ENCODE measurements at regions not wholly inside any gene's neighbourhood (a gene's known extent, or its start where the extent isn't known, plus 50 kb on each side); places are given as distances from the start of the nearest gene placed in this dataset.
A peak's percentile ranks its signal among the peaks of the same experiment; 100 is the strongest.
"Not testable (repeated sequence)": the region's sequence is repeated elsewhere in the genome, so short reads cannot be mapped to it uniquely, and the experiment has no call there.

DNA sequence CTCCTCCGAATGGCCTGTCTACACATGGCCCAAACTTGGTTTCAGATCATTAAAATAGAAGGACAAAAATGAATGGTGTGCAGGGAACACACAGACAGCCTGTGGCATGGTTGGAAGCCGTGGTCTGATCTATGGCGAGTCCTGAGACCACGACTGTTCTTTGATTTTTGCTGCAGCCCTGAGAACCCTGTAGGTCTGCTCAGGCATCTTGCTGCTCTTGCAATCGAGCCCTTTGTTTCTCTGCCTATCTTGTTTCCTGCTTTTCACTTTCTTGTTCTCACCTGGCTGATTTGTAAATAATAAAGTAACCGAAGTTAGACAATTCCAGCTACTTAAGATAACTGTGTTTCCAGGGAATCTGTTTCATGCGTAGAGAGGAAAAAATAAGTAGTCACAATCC, 54.1 kb upstream of the NBPF9 start:
- DNase-seq = not testable (repeated sequence)

DNA sequence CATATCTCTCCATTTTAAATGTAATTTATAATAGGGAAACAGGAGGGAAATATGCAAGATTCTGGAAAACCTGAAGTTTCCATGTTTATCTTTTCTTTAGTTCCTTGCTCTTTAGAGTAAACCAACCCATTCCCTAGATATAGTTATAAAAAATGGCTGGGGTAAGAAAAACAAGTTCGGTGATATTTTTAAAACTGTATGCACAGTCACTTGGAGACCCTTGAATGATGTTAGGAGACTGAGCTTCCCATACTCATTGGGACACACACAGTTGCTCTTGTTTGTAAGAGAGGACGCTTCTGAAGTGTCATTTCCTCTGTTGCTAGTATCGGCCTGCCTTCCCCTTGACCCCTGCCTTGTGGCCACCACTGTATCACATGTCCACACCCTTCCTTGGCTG, 55.0 kb upstream of the NBPF9 start:
- DNase-seq = not testable (repeated sequence)

DNA sequence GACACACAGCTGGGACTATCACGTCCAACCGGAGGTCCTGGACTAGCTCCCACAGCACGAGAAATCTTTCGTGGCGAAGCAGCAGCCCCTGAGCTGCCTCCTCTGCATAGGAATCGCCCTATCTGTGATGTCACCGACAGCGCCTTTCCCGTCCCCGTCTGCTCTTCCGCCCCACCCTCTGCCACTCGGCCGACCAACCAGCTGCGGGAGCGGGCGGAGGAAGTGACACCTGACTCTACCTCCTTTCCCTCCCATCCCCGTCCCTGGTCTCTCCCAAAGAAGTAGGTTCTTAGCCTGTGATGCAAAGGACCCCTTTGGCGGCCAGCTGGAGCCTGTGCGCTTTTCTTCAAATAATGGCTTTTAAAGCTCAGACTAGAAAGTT, 59.7 kb upstream of the NBPF9 start:
- DNase-seq = not testable (repeated sequence)

DNA sequence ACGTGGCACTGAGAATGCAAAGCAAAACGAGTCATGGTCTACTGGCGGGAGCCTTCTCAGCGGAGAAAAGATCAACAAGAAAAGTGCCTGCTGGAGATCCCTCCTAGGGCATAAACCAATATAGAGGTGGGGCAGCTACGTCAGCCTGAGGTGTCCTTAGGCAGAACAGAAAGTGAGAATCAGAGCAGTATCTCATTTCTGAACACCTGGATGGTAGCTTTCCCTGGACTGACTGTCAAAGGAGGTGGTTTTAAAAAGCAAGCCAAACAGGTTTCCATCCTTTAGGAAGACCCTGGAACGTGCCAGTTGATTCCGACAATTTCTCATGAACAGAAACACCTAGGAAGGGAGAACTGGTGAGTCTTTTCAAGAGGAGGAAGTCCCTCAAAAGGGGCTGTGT, 71.4 kb upstream of the NBPF9 start:
- DNase-seq = not testable (repeated sequence)

DNA sequence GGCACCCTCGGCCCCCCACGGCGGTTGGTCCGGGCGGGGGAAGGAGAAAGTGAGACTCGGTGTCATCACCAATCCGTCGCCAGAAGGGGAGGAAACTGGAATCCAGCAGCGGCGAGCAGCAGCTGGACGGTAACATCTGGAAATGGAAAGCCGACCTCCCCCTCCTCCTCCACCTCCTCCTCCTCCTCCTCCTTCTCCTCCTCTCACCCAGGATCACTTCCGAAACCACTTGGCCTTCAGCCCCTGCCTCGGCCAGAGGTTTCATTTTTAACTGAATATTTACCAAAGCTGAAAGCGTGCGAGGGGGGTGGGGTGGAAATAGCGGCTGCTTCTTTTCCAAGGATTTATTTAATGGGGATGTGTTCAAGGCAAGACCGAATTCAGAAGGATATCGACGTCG, 72.5 kb upstream of the NBPF9 start:
- DNase-seq = not testable (repeated sequence)

DNA sequence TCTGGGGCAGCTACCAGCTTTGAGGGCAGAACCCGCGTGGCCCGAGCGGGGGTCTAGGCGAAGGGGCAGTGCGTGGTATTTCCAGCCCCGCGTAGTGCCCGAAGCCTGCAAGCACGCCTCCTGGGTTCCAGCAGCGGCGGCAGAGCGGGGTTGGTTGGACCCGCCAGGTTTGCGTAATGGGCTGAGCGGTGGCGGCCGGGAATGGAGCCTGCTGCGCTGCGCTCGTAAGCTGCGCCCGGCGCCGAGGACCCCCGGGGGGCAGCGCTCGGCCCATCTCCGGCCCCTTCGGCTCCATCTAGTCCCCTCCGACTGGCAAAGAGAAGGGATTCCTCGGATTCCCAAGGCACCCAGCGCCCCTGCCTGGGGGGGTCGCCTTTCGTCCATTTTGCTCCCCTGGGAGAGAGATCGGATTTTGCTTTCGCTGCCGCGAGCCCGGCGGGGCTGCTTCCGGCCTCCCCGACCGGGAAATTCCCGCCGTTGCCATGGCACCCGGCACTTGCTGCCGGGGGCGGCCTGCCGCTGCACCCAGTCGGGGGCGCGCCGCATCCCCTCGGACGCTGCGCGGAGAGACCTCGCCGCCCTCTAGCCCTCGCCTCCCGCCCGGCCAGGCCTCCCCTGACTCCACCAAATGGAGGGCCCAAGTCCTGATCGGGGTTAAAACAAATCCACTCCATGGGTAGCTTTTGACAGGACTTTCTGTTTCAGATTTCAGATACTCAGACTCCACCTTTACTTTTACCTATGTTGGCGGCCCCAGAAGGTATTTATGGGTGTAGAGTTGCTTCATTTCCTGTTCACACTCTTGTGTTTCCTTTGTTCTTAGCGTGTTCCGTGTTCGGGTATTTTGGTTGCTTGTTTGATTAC, 73.3 kb upstream of the NBPF9 start:
- peak; percentile 46 for DNase-seq

DNA sequence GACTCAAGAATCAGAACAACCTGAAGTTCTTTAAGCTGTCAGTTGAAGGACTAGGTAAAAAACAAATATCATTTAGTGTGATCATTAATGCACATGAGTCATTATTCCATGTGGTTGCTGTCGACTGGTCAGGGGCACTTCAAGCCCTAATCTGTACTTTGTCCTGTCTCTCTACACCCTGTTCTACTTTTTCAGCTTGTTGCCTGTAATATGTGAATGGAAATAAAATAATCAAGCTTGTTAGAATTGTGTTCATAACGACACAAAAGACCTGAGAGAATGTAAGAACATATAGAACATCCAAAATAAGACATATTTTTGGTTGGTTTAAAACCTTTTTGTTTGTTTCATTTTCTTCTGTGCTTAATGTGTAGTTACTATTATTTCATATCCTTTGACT, 87.4 kb upstream of the NBPF9 start:
- DNase-seq = not testable (repeated sequence)

- not testable (repeated sequence) for DNase-seq
Observed at GRCh38 chr1:149196651-149197050, 93.3 kb upstream of the NBPF9 start.

DNA sequence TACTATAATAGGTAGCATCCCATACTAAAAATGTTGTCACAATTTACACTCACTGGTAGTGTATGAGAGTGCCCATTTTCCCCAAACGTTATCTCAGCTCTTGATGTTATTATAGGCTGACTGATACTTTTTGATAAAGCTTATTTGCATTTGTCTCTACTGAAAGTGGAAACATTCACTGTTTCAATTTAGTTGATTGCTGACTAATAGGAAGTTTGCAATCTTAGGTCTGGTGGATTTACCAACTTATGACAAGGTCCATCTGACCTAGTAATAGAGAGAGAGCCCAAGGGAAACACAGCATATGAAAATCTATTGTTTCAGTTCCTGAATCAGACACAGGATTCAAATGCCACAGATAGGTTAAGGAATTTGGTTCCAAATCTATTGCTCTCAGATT, 97.2 kb upstream of the NBPF9 start:
- peak; percentile 25 for DNase-seq

- not testable (repeated sequence) for DNase-seq
Observed at GRCh38 chr1:149202283-149202682, 98.9 kb upstream of the NBPF9 start.

- not testable (repeated sequence) for DNase-seq
Observed at GRCh38 chr1:149204396-149204795, 101.0 kb upstream of the NBPF9 start.

DNA sequence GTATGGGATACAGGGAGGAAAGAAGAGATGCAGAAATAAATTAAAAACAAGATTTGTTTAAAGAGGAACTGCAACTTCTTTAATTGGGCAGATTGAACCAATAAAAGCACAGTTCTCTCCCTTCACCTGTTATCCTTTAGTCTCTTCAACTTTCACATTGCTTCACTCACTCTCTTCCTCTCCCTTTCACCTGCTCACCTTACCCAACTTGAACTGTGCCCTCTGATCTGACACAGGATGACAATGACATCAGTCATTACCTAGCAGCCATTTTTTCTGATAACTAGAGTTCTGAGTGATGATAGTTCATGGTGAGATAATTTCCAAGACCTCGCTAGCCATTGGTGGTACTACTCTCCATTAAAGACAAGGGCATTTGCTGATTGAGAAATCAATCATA, 105.5 kb upstream of the NBPF9 start:
- DNase-seq = not testable (repeated sequence)

DNA sequence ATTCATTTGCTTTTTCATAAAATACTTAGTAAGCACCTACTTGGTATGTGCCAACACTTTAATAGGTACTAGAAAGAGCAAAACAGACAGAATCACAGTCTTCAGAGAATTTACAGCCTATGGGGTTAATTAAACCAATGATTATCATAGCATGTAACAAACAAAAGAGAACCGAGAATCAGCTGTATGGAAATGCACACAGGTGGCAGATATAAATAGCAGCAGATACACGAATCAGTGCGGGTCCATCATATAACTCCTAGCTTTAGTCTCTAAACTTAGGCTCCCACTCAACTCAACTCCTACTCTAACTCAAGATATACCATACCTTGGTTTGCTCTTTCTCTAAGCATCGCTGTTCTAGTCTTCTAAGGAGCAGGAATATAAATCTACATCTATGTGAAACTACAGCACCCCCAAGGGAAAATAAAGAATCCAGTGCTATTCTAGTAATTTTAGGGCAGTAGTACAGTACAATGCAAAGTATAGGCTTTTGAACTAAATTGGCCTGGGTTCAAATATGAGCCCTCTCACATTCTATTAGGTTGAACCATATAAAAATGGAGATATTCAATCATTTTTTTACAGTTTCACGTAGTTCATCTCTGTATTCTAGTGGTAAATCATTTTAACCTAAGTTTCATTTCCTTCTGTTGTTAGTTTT, 108.5 kb upstream of the NBPF9 start:
- DNase-seq = not testable (repeated sequence)

DNA sequence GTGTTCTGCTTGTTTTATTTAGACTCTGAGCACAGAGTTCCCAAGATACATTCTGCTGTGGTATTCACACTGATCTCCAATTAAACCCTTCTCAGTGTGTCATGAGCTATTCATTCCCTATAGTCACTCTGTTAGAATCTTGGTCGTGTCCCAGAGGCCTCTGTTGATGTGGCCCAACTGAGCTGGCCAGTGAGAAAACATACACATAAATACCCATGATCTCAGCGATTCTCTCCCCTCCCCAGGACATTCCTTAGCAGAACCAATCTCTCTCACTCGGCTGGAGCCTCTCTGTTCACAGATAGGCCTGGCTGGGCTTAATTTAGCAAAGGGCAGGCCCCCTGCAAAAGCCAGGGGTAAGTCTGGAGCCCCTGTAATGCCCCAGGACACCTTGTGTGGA, 109.6 kb upstream of the NBPF9 start:
- not testable (repeated sequence) for DNase-seq

DNA sequence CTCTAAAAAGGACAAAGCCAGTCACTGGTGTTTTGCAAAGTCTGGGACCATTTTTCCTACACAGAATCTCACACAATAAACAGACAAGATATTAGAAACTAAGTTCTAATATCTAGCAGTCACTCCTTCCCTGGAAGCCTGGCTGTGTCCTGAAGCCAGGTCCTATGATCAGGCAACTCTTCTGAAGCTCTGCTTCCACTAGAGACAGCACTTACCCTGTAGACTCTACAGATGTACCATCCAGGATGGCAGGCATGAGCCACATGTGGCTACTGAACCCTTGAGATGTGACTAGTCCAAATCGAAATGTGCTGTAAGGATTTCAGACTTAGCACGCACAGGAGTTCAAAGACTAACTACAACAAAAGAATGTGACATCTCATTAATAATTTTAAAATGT, 110.3 kb upstream of the NBPF9 start:
- DNase-seq = not testable (repeated sequence)

GRCh38 chr1:149218080-149218988, 115.0 kb upstream of the NBPF9 start:
- DNase-seq = not testable (repeated sequence)

DNA sequence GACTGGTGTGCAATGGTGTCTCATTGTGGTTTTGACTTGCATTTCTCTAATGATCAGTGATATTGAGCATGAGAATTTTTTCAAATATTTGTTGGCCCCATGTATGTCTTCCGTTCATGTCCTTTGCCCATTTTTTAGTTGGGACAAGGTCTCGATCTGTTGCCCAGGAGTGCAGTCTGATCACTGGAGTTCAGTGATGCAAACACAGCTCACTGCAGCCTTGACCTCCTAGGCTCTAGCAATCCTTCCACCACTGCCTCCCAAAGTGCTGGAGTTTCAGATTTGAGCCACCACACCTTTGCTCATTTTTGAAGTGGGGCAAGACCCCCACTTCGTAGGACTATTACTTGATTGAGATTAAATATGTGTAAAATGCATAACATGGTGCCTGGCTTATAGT, 116.2 kb upstream of the NBPF9 start:
- DNase-seq = not testable (repeated sequence)

DNA sequence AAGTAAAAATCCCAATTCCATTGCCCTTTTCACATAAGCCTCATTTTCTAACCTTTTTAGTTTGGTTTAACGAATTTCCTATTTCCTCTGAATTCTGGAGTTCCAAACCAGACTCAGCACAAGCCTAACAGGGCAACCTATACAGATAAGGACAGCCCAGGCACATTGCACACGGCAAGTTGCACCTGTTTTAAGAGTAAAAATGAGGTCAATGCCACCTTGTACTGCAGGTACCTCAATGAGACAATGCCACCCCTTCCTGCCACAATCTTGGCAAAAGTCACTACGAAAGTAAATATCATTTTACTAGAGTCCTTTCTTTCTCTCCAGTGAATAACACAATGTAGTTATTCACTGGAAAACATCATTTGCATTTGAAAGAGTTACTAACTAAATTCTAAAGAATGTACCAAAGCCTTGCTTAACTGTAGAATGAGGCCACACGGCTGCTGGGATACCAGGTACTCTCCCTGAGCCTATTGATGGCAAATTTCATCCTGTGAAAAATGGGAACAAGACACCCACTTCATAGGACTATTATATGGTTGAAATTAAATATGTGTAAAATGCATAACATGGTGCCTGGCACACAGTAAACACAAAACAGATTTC, 117.2 kb upstream of the NBPF9 start:
- DNase-seq = not testable (repeated sequence)

DNA sequence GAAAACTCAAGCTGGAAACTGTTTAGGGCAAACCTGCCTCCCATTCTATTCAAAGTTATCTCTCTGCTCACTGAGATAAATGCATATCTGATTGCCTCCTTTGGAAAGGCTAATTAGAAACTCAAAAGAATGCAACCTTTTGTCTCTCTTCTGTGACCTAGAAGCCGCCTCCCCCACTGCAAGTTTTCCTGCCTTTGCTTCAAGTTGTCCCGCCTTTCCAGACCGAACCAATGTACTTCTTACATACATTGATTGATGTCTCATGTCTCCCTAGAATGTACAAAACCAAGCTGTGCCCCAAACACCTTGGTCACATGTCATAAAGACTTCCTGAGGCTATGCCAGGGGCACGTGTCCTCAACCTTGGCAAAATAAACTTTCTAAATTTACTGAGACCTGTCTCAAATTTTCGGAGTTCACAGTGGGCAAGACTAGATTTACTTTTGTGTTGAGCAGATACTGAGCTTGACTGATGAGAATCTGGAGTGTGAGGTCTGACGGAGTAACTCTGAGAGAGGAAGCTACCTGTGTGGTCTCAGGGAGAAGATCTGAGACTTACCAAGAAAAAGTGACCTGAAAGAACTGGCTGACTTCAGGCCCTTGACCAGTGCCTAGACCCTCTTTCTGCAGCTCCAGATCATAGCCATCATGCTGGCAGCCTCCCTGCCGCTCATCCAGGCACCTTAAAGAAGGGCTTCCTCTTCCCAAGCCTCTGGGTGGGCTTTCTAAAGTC, 124.7 kb upstream of the NBPF9 start:
- DNase-seq = not testable (repeated sequence)

- DNase-seq = not testable (repeated sequence)
Observed at GRCh38 chr1:149228672-149229585, 125.6 kb upstream of the NBPF9 start.

GRCh38 chr1:149229813-149230212, 126.5 kb upstream of the NBPF9 start:
- DNase-seq = not testable (repeated sequence)

Measured in fibroblast of skin of right biceps (primary cell).